Activated T-cell treated with anti-CD3 and anti-CD28 coated beads for 1 hour (primary cell): ENCODE measurements at regions not wholly inside any gene's neighbourhood (a gene's known extent, or its start where the extent isn't known, plus 50 kb on each side); places are given as distances from the start of the nearest gene placed in this dataset.

Experiments used
- DNase-seq: peaks from one replicate; pipeline ENCODE4 v3.0.0-alpha.2; 2020; ENCODE audit warnings: low read depth

GRCh38 chr3:103644450-103644849 is 1209.6 kb downstream of the ZPLD1 start:
- DNase-seq: no peak

- DNase-seq: no peak
Observed at GRCh38 chr3:103653996-103654395, 1219.2 kb downstream of the ZPLD1 start.

GRCh38 chr3:103657756-103658155 is 1222.9 kb downstream of the ZPLD1 start:
- no peak for DNase-seq

GRCh38 chr3:103660810-103661209 is 1226.0 kb downstream of the ZPLD1 start:
- no peak for DNase-seq

GRCh38 chr3:103662591-103662990 is 1227.8 kb downstream of the ZPLD1 start:
- no peak for DNase-seq

- DNase-seq: no peak
Observed at GRCh38 chr3:103672346-103672745, 1237.5 kb downstream of the ZPLD1 start.

- no peak for DNase-seq
Observed at GRCh38 chr3:103684904-103685303, 1250.1 kb downstream of the ZPLD1 start.

- DNase-seq: no peak
Observed at GRCh38 chr3:103685939-103686338, 1251.1 kb downstream of the ZPLD1 start.

- DNase-seq: no peak
Observed at GRCh38 chr3:103690536-103690935, 1255.7 kb downstream of the ZPLD1 start.

- DNase-seq: no peak
Observed at GRCh38 chr3:103693831-103694230, 1259.0 kb downstream of the ZPLD1 start.

GRCh38 chr3:103698646-103699045 is 1263.8 kb downstream of the ZPLD1 start:
- DNase-seq: no peak

GRCh38 chr3:103699228-103699627 is 1264.4 kb downstream of the ZPLD1 start:
- DNase-seq: no peak

GRCh38 chr3:103705641-103706040 is 1270.8 kb downstream of the ZPLD1 start:
- no peak for DNase-seq

- DNase-seq: no peak
Observed at GRCh38 chr3:103706671-103707070, 1271.9 kb downstream of the ZPLD1 start.

- DNase-seq: no peak
Observed at GRCh38 chr3:103711670-103712069, 1276.9 kb downstream of the ZPLD1 start.

GRCh38 chr3:103712320-103713008 is 1277.6 kb downstream of the ZPLD1 start:
- DNase-seq: no peak

- no peak for DNase-seq
Observed at GRCh38 chr3:103729547-103729946, 1294.7 kb downstream of the ZPLD1 start.

GRCh38 chr3:103730744-103731143 is 1295.9 kb downstream of the ZPLD1 start:
- no peak for DNase-seq

GRCh38 chr3:103752986-103753385 is 1318.2 kb downstream of the ZPLD1 start:
- no peak for DNase-seq

GRCh38 chr3:103767635-103768034 is 1332.8 kb downstream of the ZPLD1 start:
- DNase-seq: no peak

- no peak for DNase-seq
Observed at GRCh38 chr3:103785017-103785416, 1350.2 kb downstream of the ZPLD1 start.

- no peak for DNase-seq
Observed at GRCh38 chr3:103785537-103785936, 1350.7 kb downstream of the ZPLD1 start.

- no peak for DNase-seq
Observed at GRCh38 chr3:103786296-103786695, 1351.5 kb downstream of the ZPLD1 start.

- DNase-seq: no peak
Observed at GRCh38 chr3:103787164-103787871, 1352.5 kb downstream of the ZPLD1 start.
